ENCODE measurements at regions not wholly inside any gene's neighbourhood (a gene's known extent, or its start where the extent isn't known, plus 50 kb on each side); places are given as distances from the start of the nearest gene placed in this dataset.
A peak's percentile ranks its signal among the peaks of the same experiment; 100 is the strongest.

DNA sequence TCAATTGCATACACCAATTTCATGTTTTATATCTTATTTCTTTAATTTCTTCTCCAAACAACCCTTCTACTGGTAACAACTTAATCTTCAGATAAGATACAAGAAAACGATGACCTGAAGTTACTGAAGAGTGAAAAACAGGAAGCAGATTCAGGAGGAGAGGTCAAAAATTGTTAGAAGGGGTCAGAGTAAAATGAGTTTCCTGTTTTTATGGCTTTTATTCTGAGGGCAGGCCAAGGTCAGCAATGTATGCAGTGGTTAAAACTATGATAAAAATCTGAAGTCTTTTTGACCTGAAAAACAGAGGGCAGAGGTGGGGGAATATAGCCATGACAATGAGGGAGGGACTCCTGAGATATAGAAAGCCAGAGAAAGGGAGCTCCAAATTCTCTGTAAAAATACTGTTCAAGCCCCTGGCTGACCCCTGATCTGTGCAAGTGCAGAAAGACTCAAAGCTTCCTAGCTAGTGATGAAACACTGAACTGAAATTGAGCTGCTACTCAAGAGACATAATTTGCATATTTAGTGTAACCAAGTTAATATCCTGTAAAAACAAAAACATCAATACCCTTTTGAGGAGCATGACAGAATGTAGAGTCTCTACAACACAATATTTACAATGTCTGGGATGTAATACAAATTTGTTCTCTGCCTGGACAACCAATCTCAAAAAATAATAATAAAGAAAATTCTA is 514.3 kb upstream of the SEL1L start:
- no peak for DNase-seq (ENCODE audit: low spot score)

DNA sequence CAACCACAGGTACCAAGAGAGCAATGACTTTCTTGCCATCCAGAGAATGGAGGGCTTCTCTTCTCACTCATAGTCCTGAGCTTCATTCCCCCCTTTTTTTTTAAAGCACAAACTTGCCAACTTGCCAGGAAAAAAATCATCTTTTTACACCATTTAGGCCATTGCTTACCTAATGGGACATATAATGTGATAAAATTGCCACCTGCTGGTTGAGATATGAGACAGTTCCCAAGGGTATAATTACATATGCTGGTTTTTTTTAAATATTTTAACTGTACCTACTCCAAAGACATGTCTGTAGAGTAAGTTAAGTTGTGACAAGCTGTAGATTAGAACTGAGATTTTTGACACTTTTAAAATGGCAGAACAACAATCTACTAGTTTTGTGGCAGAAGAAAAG is 519.1 kb upstream of the SEL1L start:
- no peak for DNase-seq (ENCODE audit: low spot score)

DNA sequence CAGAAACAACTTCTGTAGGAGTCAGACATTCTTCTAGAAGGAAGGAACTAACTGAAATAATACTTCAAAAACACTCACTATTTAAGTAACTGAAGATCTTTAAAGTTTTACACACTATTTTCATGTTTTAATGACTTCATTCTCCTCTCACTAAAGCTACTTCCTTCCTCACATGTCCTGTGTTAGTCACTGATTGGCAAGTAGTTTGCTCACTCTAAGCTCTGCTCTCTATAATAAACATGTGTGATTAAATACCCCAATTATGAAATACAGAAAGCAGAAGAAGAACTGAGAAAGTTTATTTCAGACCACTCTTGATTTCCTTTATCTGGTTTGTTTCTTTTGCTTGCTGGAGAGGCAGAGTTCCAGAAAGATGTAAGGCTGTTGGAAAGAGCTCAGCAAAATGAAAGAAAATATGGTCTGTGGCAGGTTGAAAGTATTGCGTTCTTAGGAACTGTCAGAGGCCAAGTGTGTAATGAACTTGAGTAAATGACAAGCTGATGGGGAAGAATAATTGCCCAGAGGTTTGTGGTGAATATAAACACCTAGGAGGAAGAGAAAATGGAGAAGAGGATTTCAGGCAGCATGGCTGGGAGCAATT is 522.0 kb upstream of the SEL1L start:
- DNase-seq (ENCODE audit: low spot score): no peak

DNA sequence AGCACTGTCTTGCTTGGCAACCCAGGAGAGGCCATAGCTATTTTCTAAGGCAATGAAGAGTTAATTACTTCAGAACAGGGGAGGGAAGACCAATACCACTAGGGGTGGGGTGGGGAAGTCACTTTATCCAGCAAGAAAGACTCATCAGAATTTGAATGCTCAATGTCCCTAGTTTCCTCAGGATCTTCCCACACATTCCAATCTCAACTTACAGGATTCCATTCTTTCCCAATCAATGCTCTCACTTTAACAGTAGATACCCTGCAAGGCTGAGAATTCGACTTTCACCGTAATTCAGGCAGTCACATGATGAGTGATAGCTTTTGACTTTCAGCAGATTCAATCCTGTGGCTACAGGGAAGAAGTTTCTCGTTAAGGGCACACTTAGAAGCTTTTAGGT is 526.6 kb upstream of the SEL1L start:
- no peak for DNase-seq (ENCODE audit: low spot score)

DNA sequence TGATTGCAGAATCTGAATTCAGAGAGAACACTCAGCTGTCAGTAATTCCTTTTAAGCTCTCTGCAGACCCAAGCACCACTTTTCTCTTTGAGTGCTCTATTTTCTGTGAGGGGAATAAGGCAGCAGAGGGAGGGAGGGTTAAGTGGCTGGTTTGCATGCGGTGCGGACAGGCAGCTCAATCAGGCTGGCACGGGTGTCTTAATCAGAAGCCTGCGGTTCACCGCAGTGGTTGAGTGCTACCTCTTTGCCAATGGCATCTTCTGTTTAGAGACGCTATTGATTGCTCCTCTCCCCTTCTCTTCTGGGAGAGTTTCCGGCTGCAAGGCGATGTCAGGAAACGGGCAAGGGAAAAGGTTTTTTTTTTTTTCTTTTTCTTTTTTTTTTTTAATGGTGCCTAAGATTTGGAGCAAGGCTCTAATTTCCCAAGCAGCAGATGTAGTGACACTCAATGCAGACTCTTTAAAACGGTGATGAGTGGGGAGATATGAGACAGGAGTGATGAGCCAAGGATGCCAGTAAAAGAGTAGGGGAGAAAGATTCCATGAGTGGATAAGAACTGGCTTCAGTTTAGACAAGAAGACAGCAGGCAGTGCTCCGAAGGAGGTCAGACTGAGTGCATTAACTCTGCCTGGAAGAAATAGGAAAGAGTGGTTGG is 533.7 kb upstream of the SEL1L start:
- DNase-seq (ENCODE audit: low spot score): no peak

DNA sequence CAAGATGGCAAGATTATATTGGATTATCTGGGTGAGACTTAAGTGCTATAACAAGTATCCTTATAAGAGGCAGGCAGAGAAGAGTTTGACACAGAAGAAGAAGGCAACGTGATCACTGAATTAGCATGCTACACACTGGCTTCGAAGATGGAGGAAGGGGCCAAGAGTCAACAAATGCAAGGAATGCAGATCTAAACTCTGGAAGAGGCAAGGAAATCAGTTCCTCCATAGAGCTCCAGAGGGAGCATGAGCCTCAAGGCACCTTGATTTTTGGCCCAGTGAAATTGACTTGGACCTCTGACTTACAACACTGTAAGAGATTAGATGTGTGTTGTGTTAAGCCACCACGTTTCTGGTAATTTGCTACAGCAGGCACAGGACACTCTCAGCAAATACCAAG is 536.4 kb upstream of the SEL1L start:
- no peak for DNase-seq (ENCODE audit: low spot score)

DNA sequence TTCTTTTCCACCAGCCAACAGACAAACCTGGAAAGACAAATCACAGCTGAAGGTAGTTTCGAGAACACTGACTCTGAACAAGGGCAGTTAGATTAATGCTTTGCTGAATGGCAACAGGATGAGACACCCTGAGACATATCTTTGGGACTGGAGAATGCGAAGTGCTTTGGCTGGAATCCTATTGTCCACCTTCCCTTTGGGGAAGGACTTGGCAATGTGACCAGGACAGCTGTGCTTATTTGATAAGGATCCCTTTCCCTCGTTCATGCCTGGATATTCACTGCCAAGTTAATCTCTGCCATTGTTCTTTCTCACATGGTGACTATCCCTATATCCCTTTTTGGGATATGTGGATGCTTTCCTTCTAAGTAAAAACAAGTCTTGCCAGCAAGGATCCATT is 537.1 kb upstream of the SEL1L start:
- DNase-seq (ENCODE audit: low spot score): no peak

DNA sequence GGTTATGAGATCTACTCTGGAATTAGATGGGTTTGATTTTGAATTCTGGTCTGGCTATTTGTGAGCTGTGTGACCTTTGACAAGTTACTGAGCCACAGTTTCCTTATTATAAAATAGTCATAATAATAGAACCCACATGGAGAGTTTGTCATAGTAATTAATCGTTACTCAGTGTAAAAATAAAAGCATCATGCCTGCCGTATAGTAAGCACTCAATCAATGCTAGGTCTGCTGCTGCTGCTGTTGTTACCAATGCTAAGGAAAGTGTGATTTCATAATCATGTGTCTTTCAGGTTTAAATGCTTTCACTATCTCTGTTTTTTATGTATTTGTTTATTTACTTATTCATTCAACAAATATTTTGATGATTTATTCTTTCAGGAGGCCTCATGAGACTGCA is 539.9 kb upstream of the SEL1L start:
- no peak for DNase-seq (ENCODE audit: low spot score)

DNA sequence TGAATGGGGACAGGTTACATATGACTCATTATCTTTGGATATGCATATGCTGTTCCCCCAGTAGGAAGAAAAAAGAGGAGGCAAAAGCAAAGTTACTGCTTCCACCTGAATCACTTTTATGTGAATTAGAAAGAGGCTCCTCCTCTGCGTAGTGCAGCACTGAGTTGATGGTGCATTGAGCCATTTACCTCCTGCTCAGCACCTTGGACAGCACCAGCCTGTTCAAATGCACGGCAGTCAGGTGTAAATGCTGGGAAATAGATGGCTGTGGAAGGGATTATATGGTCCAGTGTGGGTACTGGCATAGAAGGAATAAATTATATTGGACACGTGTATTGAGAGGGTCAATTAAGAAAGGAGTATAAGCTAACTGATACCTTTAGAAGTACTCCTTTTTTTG is 541.9 kb upstream of the SEL1L start:
- DNase-seq (ENCODE audit: low spot score): peak; percentile 8

DNA sequence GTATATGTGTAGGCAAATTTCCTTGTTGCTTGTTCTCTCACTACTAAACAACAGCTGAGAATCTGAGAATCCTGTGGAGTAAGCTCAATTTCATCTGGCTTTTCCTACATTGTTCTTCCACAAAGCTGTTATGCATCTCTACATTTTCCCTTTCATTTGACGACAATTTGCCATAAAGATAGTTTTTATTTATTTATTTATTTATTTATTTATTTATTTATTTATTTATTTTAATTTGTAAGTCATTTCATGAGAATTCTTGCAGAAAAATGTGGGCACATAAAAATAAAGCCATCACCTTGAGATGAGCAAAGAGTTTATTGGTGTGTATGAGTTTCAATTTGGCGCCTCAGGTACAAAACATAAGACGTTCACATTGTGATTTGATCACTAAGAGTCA is 545.9 kb upstream of the SEL1L start:
- no peak for DNase-seq (ENCODE audit: low spot score)

DNA sequence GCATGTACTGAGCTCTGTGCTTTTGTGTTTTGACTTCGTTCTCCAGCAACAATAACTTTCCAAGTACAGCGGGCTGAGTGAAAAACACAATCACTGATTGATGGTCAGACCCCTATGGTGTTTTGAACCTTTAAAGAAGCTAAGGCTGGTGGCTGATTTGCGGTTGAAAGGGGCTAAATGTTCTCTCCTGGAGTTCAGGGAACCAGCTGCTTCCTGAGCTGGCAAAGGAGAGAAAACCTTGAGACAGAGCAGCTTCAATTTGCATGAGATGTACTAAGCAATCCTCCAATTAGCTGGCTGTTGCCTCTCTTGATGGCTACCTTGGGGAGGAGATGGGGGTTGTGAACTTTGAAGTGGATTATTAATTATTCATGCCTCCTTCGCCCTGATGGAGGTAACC is 546.7 kb upstream of the SEL1L start:
- DNase-seq (ENCODE audit: low spot score): no peak

DNA sequence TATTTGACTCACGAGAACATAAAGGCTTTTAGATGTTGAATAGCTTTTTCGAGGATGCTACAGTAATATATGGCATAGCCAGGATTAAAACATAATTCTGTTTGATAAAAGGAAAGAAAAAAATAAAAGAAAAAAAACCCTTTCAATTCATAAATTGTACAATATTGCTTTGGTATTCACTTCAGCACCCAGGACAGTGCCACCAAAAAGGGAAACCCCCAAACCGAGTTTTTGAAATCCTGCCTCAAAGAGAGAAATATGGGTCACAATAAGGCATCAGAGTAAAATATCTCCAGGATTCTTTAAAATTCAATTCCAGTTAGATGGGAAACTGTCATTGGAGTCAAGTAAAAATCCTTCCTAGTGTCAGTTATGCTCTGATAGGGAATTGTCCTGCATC is 551.2 kb upstream of the SEL1L start:
- no peak for DNase-seq (ENCODE audit: low spot score)

DNA sequence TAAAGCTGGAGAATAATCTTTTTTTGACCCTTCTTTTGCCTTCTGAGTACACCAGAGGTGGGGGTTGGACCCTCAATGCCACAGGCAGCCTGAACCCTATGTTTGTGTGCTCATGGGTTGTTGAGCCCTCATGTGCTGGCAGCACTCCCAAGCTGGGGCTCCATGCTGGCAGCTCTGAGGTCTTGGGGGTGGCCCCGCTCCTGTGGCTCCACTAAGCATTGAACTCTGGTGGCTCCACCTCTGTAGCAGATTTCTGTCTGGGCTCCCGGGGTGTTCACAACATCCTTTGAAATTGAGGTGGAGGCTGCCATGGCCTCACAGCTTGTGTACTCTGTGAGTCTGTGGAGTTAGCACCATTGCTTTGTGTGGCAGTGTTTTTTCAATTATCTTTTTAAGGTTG is 557.4 kb upstream of the SEL1L start:
- no peak for DNase-seq (ENCODE audit: low spot score)

DNA sequence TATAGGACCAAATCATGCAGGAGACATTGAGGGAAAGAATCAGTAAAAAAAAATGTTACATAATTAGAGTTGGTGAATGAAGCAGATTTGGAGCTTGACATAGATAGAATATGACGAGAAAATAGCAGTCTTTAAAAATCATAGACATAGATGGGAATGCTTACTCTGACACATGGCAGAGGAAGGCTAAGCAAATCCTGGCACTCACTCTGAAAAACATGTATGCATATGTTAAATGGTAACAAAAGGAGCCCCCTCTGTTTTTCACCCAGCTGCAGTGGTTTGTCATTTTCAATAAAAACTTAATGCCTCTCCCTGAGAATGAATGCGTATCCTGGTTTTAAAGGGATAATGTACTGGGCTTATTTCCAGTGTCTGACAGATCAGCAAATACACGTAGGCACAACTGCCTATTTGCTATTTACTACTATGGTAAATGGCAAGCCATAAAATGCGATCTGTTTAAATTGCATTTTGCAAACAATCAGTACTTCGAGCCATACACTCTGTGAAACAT is 561.2 kb upstream of the SEL1L start:
- DNase-seq (ENCODE audit: low spot score): no peak

DNA sequence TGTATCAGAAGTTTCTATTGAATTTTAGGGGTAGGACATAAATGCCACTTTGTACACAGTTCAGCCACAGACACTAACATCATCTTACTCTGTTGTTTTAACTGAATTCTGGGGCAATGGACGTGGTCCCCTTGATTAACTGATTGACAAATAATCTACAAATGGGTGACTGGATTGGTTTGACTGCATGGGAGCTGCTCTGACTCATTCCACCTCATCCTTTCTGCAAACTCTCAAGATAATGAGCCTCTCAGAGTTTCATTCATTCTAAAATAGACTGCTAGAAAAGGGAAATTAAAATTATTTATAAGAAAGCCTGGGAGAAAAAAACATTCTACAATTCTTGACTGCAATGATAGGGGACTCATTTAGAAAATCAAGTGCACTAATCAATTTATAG is 570.4 kb upstream of the SEL1L start:
- DNase-seq (ENCODE audit: low spot score): no peak

DNA sequence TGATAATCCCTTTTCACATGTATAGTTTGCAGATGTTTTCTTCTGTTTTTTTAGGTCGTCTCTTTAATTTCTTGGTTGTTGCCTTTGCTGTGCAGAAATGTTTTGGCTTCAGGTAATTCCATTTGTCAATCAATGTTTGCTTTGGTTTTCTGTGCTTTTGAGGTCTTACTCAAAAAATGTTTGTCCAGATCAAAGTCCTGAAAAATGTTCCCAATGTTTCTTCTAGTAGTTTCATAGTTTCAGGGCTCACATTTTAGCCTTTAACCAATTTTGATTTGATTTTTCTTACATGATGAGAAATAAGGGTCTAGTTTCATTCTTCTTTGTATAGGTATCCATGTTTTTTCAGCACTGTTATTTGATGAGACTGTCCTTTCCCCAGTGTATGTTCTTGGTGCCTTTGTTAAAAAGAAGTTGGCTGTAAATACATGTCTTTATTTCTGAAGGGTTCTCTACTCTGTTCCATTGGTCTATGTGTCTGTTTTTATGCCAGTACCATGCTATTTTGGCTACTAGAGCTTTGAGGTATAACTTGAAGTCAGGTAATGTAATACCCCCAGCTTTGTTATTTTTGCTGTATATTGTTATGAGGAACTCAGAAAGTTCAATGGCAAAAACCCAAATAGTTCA is 578.7 kb upstream of the SEL1L start:
- DNase-seq (ENCODE audit: low spot score): no peak

DNA sequence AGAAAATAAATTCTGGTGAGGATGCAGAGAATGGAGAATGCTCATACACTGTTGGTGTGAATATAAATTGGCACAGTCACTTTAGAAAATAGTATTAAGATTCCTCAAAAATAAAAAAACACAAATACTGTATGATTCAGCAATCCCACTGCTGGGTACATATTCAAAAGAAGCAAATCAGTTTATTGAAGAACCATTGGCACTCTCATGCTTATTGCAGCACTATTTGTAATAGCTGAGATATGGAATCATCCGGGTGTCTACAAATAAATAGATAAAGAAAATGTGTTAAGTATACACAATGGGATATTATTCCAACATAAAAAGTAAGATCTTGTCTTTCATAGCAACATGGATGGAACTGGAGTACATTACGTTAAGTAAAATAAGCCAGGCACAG is 579.4 kb upstream of the SEL1L start:
- DNase-seq (ENCODE audit: low spot score): no peak

DNA sequence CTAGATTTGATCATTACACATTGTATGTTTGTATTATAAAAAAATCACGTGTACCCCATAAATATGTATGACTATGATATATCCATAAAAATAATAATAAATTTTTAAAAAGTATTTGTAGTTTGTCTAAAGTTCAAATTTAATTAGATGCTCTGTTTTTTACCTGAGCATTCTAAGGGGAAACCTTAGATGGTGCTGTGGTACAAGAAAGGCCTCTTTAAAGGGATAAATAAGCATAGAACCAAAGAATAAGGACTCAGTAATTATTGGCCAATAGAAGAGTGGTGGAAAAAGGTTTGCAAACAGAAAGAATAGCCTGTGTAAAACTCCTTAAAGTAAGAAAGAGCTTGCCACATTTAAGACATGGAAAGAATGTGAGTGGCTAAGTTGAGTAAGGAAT is 580.1 kb upstream of the SEL1L start:
- no peak for DNase-seq (ENCODE audit: low spot score)

DNA sequence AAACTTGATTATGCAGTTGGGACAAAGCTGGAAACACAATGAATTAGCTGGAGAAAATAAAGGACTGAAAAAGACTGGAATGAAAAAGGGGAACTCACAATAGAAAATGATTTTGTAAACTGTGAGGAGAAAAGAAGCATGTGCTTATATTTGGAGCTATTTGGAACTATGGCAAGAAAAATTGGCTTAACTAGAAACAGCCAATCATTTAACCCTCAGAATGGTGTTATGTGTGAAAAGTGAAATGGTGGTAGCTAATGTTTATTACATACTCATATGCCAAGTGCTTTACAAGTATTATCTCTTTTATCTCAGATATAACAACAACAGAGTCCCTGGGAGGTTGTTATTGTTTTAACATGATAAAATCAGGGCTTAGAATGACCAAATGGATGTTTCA is 583.1 kb upstream of the SEL1L start:
- no peak for DNase-seq (ENCODE audit: low spot score)

DNA sequence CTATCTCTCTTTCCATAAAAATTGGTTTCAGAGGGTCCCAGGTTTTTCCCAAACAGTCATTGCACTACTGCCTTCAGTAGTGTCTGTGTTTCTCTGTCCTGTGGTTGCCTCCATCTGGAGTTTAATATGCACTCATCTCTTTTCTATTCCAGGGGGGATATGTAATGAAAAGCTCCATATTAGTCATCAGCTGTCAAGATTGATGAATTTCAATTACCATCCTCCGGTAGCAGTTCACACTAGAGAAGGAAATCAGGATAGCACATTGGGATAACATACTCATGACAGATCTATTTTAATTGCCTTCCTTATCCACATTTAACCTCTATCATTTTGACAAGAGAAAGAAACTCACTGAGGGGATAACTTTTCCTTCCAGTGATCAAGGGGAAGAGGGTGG is 589.0 kb upstream of the SEL1L start:
- DNase-seq (ENCODE audit: low spot score): no peak

DNA sequence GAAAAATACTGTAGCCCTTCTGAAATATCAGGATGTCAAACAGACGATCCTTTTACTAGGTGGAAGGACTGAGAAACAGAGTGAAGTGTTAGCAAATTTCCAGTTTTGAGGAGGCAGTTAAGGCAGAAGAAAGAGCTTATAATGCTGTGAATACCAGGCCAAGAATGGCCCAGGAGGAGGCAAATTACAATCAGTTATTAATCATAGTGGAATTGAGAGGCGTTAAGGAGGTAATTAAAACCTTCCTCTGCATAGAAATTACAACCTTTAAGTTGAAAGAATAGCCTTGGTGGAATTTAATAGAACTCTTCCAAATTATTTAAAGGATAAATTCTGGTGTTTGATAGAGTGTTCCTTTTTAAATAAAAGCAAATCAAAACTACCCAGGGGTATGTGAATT is 590.9 kb upstream of the SEL1L start:
- no peak for DNase-seq (ENCODE audit: low spot score)

DNA sequence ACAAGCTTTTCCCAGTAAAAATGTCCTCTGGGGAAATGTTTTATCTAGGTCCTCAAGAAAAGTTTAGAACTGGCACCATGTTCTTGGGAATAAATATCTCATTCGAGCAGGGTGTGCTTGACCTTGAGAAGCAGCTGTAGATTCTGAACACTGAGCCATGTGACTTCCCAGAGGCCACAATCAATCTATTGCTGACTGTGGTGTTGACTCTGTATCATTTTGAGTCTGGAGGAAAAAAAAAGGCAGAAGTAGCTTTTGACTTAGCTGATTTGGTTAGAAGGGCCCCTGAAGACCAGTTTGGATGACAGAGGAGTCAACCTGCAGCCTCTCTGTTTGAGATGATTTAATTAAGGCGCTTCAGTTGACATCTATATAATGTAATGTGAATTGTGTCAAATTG is 592.4 kb upstream of the SEL1L start:
- no peak for DNase-seq (ENCODE audit: low spot score)

DNA sequence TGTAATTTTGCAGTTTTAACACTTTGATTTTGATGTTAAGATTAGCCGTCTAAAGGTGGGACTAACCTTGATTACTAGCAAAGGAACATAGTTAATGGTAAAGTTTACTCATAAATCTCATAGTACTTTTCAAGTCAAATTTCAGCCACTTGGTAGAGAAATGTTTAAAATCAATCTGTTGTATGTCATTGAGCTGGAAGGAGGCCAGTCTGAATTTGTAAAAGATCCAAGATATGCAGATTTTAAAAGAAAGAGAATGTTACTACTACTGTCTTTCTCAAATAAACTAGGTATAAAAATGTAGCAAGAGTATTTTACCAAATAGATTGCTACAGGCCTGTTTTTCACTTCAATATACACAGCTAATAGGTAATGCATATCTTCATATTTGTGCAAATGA is 600.8 kb upstream of the SEL1L start:
- no peak for DNase-seq (ENCODE audit: low spot score)
